ENCODE measurements at regions not wholly inside any gene's neighbourhood (a gene's known extent, or its start where the extent isn't known, plus 50 kb on each side); places are given as distances from the start of the nearest gene placed in this dataset.

- H3K4me3 ChIP-seq (ENCODE audit: low read depth, low read length), result no peak overlapping the region
- no peak for TF ChIP-seq CTCF (IDR thresholded peaks at IDR 0.05; ENCODE audit: control insufficient read depth, extremely low read depth, insufficient read depth)
- no peak for DNase-seq (ENCODE audit: low read depth)
Measured at GRCh38 chr16:73420244-73420643, 372.3 kb upstream of the ZFHX3 start.

GRCh38 chr16:73418691-73419090 is 370.8 kb upstream of the ZFHX3 start:
- DNase-seq (ENCODE audit: low read depth), result no peak
- TF ChIP-seq CTCF (IDR thresholded peaks at IDR 0.05; ENCODE audit: control insufficient read depth, extremely low read depth, insufficient read depth), result no peak
- no peak overlapping the region for H3K4me3 ChIP-seq (ENCODE audit: low read depth, low read length)

GRCh38 chr16:73418051-73418450 is 370.1 kb upstream of the ZFHX3 start:
- no peak overlapping the region for H3K4me3 ChIP-seq (ENCODE audit: low read depth, low read length)
- DNase-seq (ENCODE audit: low read depth), result no peak
- no peak for TF ChIP-seq CTCF (IDR thresholded peaks at IDR 0.05; ENCODE audit: control insufficient read depth, extremely low read depth, insufficient read depth)

- H3K4me3 ChIP-seq (ENCODE audit: low read depth, low read length), result no peak overlapping the region
- no peak for TF ChIP-seq CTCF (IDR thresholded peaks at IDR 0.05; ENCODE audit: control insufficient read depth, extremely low read depth, insufficient read depth)
- DNase-seq (ENCODE audit: low read depth), result no peak
Measured at GRCh38 chr16:73415286-73415685, 367.4 kb upstream of the ZFHX3 start.

GRCh38 chr16:73414638-73415037 is 366.7 kb upstream of the ZFHX3 start:
- no peak for DNase-seq (ENCODE audit: low read depth)
- TF ChIP-seq CTCF (IDR thresholded peaks at IDR 0.05; ENCODE audit: control insufficient read depth, extremely low read depth, insufficient read depth), result no peak
- no peak overlapping the region for H3K4me3 ChIP-seq (ENCODE audit: low read depth, low read length)

GRCh38 chr16:73413830-73414190 is 365.9 kb upstream of the ZFHX3 start:
- DNase-seq (ENCODE audit: low read depth), result no peak
- H3K4me3 ChIP-seq (ENCODE audit: low read depth, low read length), result no peak overlapping the region
- no peak for TF ChIP-seq CTCF (IDR thresholded peaks at IDR 0.05; ENCODE audit: control insufficient read depth, extremely low read depth, insufficient read depth)

GRCh38 chr16:73413091-73413829 is 365.3 kb upstream of the ZFHX3 start:
- no peak for TF ChIP-seq CTCF (IDR thresholded peaks at IDR 0.05; ENCODE audit: control insufficient read depth, extremely low read depth, insufficient read depth)
- H3K4me3 ChIP-seq (ENCODE audit: low read depth, low read length), result no peak overlapping the region
- DNase-seq (ENCODE audit: low read depth), result no peak
